RKO (cell line): ENCODE measurements at regions not wholly inside any gene's neighbourhood (a gene's known extent, or its start where the extent isn't known, plus 50 kb on each side); places are given as distances from the start of the nearest gene placed in this dataset.
"Not testable (repeated sequence)": the region's sequence is repeated elsewhere in the genome, so short reads cannot be mapped to it uniquely, and the experiment has no call there.

Experiments used
- DNase-seq: peaks from one replicate; pipeline ENCODE4 v3.0.0-alpha.2; 2016; ENCODE audit warnings: low spot score

- no peak for DNase-seq
Measured at GRCh38 chr22:42217752-42218280, 52.6 kb downstream of the TCF20 start.

- no peak for DNase-seq
Measured at GRCh38 chr22:42217019-42217751, 53.3 kb downstream of the TCF20 start.

- no peak for DNase-seq
Measured at GRCh38 chr22:42214633-42215415, 55.6 kb downstream of the TCF20 start.

DNA sequence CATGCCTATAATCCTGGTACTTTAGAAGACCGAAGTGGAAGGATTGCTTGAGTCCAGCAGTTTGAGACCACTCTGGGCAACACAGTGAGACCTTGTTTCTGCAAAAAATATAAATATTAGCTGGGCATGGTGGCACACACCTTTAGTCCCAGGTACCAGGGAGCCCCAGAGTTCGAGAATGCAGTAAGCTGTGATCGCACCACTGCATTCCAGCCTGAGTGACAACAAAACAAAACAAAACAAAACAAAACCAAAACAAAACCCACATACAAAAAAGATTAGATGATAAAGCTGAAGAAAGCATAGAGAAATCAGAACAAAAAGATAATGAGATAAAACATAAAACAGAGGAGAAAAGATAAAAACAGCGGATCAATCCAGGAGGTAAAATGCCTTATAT lies 62.1 kb downstream of the TCF20 start:
- no peak for DNase-seq

- DNase-seq, result no peak
Measured at GRCh38 chr22:42207918-42208317, 62.5 kb downstream of the TCF20 start.

DNA sequence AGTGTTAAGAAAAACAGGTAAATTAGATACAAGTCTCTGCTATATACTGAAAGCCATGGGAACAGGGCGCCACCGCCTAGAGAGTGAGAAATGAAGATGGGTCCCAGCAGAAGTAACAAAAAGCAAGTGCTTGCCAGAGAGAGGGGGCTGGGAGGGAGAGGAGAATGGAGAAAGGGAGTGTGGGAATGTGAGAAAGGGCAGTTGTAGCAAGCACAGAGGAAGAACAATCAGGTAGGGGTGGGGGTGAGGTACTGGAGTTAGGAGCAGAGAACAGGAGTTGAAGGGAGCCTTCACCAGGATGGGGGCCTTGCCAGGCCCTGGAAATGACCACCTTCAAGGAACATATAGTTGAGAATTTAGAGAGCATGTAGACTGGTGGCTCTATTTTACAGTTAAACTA lies 66.8 kb downstream of the TCF20 start:
- no peak for DNase-seq

GRCh38 chr22:42202669-42203068 lies 67.8 kb downstream of the TCF20 start:
- DNase-seq, result no peak

DNA sequence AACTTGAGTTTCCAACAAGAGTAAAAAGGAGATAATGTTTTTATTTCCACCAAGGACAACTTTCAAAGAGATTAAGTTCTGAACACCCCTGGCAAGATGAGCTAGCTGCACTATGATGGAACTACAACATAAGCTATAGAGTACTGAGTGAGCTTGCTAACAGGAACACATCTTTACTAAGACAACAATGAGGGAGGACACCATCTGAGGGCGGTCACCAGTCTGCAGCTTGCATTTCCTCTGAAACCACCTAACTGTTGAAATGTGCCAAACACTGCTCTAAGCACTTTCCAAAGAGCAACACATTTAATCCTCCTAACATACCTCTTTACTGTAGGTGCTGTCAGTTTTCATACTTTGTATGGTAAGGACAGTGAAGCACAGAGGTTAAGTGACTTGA lies 68.4 kb downstream of the TCF20 start:
- no peak for DNase-seq

GRCh38 chr22:42199025-42199424 lies 68.4 kb upstream of the CYP2D6 start:
- DNase-seq, result no peak

DNA sequence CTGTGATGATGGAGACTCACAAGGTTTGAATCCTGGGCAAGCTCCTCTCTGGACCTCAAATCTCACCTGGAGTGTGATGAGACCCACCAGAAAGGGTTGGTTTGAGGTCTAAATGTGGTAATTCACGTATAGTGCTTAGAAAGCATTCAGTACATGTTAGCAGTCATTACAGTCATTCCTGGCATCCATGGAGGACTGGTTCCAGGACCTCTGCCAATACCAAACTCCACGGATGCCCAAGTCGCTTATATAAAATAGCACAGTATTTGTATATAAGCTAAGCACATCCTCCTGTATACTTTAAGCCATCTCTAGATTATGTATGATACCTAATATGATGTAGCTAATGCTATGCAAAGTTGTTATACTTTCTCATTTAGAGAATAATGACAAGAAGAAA lies 67.6 kb upstream of the CYP2D6 start:
- DNase-seq, result no peak

- DNase-seq, result no peak
Measured at GRCh38 chr22:42196454-42196853, 65.8 kb upstream of the CYP2D6 start.

DNA sequence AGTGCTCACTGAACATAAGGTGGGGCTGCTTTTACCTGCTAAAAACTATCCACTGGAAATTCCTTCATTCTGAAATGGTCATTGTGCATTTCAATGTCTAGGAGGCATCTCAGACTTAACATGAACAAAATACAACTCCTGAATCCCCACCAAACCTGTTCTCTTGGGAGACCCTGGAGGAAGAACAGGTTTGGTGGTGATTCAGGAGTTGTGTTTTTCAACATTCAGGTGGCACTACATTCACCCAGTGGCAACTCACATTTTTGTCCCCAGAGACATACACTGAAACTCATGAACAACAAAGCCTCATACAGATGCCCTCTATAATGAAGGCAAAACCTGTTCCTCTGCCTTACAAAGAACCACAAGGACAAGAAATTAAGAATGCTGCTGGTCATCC lies 64.3 kb upstream of the CYP2D6 start:
- no peak for DNase-seq

DNA sequence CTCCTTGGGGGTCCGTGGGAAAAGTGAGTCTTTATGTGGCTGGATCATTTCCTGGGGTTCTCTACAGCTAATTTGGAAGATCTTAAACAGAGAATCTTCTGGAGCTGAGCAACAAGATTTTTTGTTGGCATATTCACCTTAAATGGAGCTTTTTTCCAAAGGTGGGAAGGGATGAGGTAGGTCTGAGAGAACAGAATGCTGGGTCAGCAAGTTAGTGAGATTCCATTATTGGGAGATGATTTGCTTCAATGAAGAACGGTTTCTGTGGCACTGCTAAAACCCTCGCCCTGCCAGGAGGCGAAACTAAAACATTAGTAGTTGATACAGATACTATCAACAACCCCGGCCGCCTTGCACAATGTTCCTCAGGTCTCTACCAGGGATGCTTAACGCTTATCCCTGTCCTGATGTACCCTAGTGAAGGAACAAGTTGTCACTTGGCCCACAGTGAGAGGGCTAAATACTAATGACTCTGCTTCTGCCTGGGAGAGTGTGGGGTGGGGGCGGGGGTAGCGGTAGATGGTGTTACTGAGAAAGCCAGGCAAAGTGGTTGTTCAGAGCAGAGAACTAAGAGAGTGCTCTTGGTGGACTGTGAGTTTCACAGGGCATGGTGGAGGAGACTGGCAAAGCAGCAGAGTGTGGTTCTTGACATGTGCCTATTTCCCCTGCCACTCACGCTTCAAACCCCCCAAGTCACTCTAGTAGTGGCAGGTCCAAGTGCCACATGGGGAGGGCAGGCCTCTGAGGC lies 63.7 kb upstream of the CYP2D6 start:
- DNase-seq, result no peak

- DNase-seq, result no peak
Measured at GRCh38 chr22:42192547-42192946, 61.9 kb upstream of the CYP2D6 start.

GRCh38 chr22:42190274-42190673 lies 59.7 kb upstream of the CYP2D6 start:
- peak; percentile 70 for DNase-seq

GRCh38 chr22:42189761-42190160 lies 59.2 kb upstream of the CYP2D6 start:
- DNase-seq, result no peak

GRCh38 chr22:42188808-42189447 lies 58.3 kb upstream of the CYP2D6 start:
- DNase-seq, result peak; percentile 30

DNA sequence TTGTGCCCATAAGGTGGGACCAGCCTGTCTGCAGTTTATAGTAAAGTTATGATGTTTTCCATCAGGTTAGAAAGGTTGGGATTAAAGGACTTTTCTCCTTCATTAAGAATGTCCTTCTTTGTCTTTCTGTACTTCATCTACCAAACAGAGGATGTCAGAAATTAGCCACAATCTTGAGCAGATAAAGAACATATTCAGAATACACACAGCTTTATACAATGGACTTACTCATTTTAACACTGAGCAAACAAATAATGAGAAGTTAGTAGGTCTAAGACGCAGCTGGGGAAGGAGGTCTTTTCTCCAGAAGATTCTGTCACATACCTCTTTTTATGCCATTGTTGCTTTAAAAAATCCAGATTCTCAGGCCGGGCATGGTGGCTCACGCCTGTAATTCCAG lies 57.0 kb upstream of the CYP2D6 start:
- DNase-seq, result no peak

GRCh38 chr22:42185915-42186439 lies 55.4 kb upstream of the CYP2D6 start:
- DNase-seq, result no peak

DNA sequence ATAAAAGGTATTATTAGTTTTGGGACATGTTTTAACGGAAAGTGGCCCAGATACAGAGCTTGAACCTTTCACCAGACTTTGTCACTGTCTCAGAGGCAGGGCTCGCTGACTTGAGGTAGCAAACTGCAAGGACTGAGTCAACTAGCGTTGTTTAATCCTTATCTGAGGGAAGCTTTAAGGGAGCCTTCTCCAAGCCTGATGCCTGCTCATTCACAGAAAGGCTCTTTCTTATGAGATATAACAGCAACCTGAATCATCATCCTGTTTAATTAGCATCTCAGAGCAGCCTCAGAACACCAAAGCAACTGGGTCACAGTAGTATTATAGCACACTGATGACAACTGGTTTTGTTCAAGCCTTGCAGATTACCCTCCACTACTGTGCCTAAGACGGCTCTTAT lies 54.2 kb upstream of the CYP2D6 start:
- DNase-seq, result no peak

GRCh38 chr22:42183461-42184059 lies 53.0 kb upstream of the CYP2D6 start:
- not testable (repeated sequence) for DNase-seq
